GM18909 (cell line): ENCODE measurements at regions not wholly inside any gene's neighbourhood (a gene's known extent, or its start where the extent isn't known, plus 50 kb on each side); places are given as distances from the start of the nearest gene placed in this dataset.

Experiments used
- ATAC-seq: cut with Tn5 transposase; IDR thresholded peaks from one replicate; pipeline ENCODE4 v1.9.1; 2021; ENCODE audit warnings: mild to moderate bottlenecking; ENCODE audit not compliant: unreplicated experiment, poor library complexity

- no peak for ATAC-seq
Measured at GRCh38 chr13:29911781-29912418, 61.5 kb upstream of the UBL3 start.

GRCh38 chr13:29909975-29910674 lies 59.7 kb upstream of the UBL3 start:
- no peak for ATAC-seq

- no peak for ATAC-seq
Measured at GRCh38 chr13:29909081-29909730, 58.8 kb upstream of the UBL3 start.

GRCh38 chr13:29908416-29909080 lies 58.1 kb upstream of the UBL3 start:
- no peak for ATAC-seq

GRCh38 chr13:29907670-29908069 lies 57.3 kb upstream of the UBL3 start:
- ATAC-seq = no peak

- ATAC-seq = no peak
Measured at GRCh38 chr13:29906432-29907011, 56.1 kb upstream of the UBL3 start.

- no peak for ATAC-seq
Measured at GRCh38 chr13:29905845-29906244, 55.4 kb upstream of the UBL3 start.

GRCh38 chr13:29903996-29904395 lies 53.6 kb upstream of the UBL3 start:
- no peak for ATAC-seq

- ATAC-seq = no peak
Measured at GRCh38 chr13:29903543-29903942, 53.1 kb upstream of the UBL3 start.

GRCh38 chr13:29902632-29903305 lies 52.4 kb upstream of the UBL3 start:
- no peak for ATAC-seq

GRCh38 chr13:29901710-29902631 lies 51.6 kb upstream of the UBL3 start:
- ATAC-seq = no peak
